HUES6 (cell line): ENCODE measurements at regions not wholly inside any gene's neighbourhood (a gene's known extent, or its start where the extent isn't known, plus 50 kb on each side); places are given as distances from the start of the nearest gene placed in this dataset.

ENCODE experiments used
- H3K27ac ChIP-seq: 2 replicates; pipeline ENCODE4 v1.7.0; 2013; ENCODE audit warnings: low read depth, mild to moderate bottlenecking, low read length, inconsistent platforms
- H3K27me3 ChIP-seq: 2 replicates; pipeline ENCODE4 v1.6.1; 2013; ENCODE audit warnings: low read length; ENCODE audit not compliant: control insufficient read depth, insufficient read depth
- H3K36me3 ChIP-seq: 2 replicates; pipeline ENCODE4 v1.6.1; 2013; ENCODE audit warnings: low read length; ENCODE audit not compliant: control insufficient read depth, insufficient read depth
- H3K4me1 ChIP-seq: 2 replicates; pipeline ENCODE4 v1.6.1; 2013; ENCODE audit warnings: low read length; ENCODE audit not compliant: control insufficient read depth, insufficient read depth
- H3K4me3 ChIP-seq: 2 replicates; pipeline ENCODE4 v1.5.1; 2013; ENCODE audit warnings: low read depth, low read length
- H3K9ac ChIP-seq: one replicate; pipeline ENCODE4 v1.6.1; 2013; ENCODE audit warnings: mild to moderate bottlenecking, low read length
- H3K9me3 ChIP-seq: 2 replicates; pipeline ENCODE4 v1.6.1; 2013; ENCODE audit warnings: low read depth, low read length; ENCODE audit not compliant: control insufficient read depth, insufficient read depth

GRCh38 chr13:107339209-107339608 lies 771.3 kb upstream of the ARGLU1 start:
- no peaks in the 10 kb centered on the region for H3K27me3 ChIP-seq
- H3K36me3 ChIP-seq, result no peaks in the 10 kb centered on the region
- H3K9me3 ChIP-seq, result no peaks in the 10 kb centered on the region
- H3K27ac ChIP-seq, result no peak overlapping the region
- H3K4me1 ChIP-seq, result 0 out of 2 replicates have a peak, but pooled peaks cover 2% of the 10 kb centered on the region
- no peak overlapping the region for H3K4me3 ChIP-seq
- H3K9ac ChIP-seq, result no peak overlapping the region

- Histone ChIP-seq H3K9me3 (no peaks in the 10 kb centered on the region), H3K27me3 (no peaks in the 10 kb centered on the region), H3K9ac (no peak overlapping the region), H3K36me3 (no peaks in the 10 kb centered on the region), H3K4me3 (no peak overlapping the region), H3K4me1 (no peaks in the 10 kb centered on the region), H3K27ac (no peak overlapping the region)
Measured at GRCh38 chr13:107332188-107332587, 764.3 kb upstream of the ARGLU1 start.

- no peak overlapping the region for H3K27ac ChIP-seq
- H3K36me3 ChIP-seq, result no peaks in the 10 kb centered on the region
- no peak overlapping the region for H3K4me3 ChIP-seq
- H3K9me3 ChIP-seq, result no peaks in the 10 kb centered on the region
- no peaks in the 10 kb centered on the region for H3K4me1 ChIP-seq
- no peaks in the 10 kb centered on the region for H3K27me3 ChIP-seq
- H3K9ac ChIP-seq, result no peak overlapping the region
Measured at GRCh38 chr13:107331359-107331758, 763.4 kb upstream of the ARGLU1 start.

- Histone ChIP-seq H3K4me1 (no peaks in the 10 kb centered on the region), H3K36me3 (no peaks in the 10 kb centered on the region), H3K9ac (no peak overlapping the region)
Measured at GRCh38 chr13:107330484-107330883, 762.5 kb upstream of the ARGLU1 start.

GRCh38 chr13:107329991-107330390 lies 762.1 kb upstream of the ARGLU1 start:
- Histone ChIP-seq H3K9me3 (no peaks in the 10 kb centered on the region), H3K27me3 (no peaks in the 10 kb centered on the region), H3K27ac (no peak overlapping the region), H3K9ac (no peak overlapping the region), H3K4me1 (no peaks in the 10 kb centered on the region), H3K36me3 (no peaks in the 10 kb centered on the region), H3K4me3 (no peak overlapping the region)

More at GRCh38 chr13:107330484-107330883, 762.5 kb upstream of the ARGLU1 start:
- H3K27ac ChIP-seq, result no peak overlapping the region
- no peak overlapping the region for H3K4me3 ChIP-seq
- H3K27me3 ChIP-seq, result no peaks in the 10 kb centered on the region
- no peaks in the 10 kb centered on the region for H3K9me3 ChIP-seq

GRCh38 chr13:107324416-107325204 lies 756.7 kb upstream of the ARGLU1 start:
- Histone ChIP-seq H3K4me3 (no peak overlapping the region), H3K4me1 (no peaks in the 10 kb centered on the region), H3K9me3 (no peaks in the 10 kb centered on the region), H3K9ac (no peak overlapping the region), H3K27ac (no peak overlapping the region), H3K27me3 (no peaks in the 10 kb centered on the region), H3K36me3 (no peaks in the 10 kb centered on the region)

- H3K27ac ChIP-seq, result no peak overlapping the region
- no peak overlapping the region for H3K4me3 ChIP-seq
- H3K9ac ChIP-seq, result no peak overlapping the region
- H3K36me3 ChIP-seq, result no peaks in the 10 kb centered on the region
- no peaks in the 10 kb centered on the region for H3K27me3 ChIP-seq
- no peaks in the 10 kb centered on the region for H3K9me3 ChIP-seq
- no peaks in the 10 kb centered on the region for H3K4me1 ChIP-seq
Measured at GRCh38 chr13:107322228-107322627, 754.3 kb upstream of the ARGLU1 start.

- no peak overlapping the region for H3K9ac ChIP-seq
- H3K4me3 ChIP-seq, result no peak overlapping the region
- H3K27ac ChIP-seq, result no peak overlapping the region
- H3K27me3 ChIP-seq, result no peaks in the 10 kb centered on the region
- no peaks in the 10 kb centered on the region for H3K9me3 ChIP-seq
- H3K36me3 ChIP-seq, result no peaks in the 10 kb centered on the region
- H3K4me1 ChIP-seq, result no peaks in the 10 kb centered on the region
Measured at GRCh38 chr13:107305178-107305577, 737.2 kb upstream of the ARGLU1 start.

GRCh38 chr13:107301724-107302374 lies 733.9 kb upstream of the ARGLU1 start:
- H3K9ac ChIP-seq, result no peak overlapping the region
- no peaks in the 10 kb centered on the region for H3K27me3 ChIP-seq
- no peaks in the 10 kb centered on the region for H3K9me3 ChIP-seq
- H3K4me3 ChIP-seq, result no peak overlapping the region
- H3K27ac ChIP-seq, result no peak overlapping the region
- no peaks in the 10 kb centered on the region for H3K36me3 ChIP-seq
- no peaks in the 10 kb centered on the region for H3K4me1 ChIP-seq

GRCh38 chr13:107299717-107300116 lies 731.8 kb upstream of the ARGLU1 start:
- Histone ChIP-seq H3K36me3 (no peaks in the 10 kb centered on the region), H3K27ac (no peak overlapping the region), H3K9ac (no peak overlapping the region), H3K27me3 (no peaks in the 10 kb centered on the region), H3K4me1 (no peaks in the 10 kb centered on the region), H3K9me3 (no peaks in the 10 kb centered on the region), H3K4me3 (no peak overlapping the region)

- H3K4me3 ChIP-seq, result no peak overlapping the region
- H3K27ac ChIP-seq, result no peak overlapping the region
- H3K9me3 ChIP-seq, result no peaks in the 10 kb centered on the region
- H3K27me3 ChIP-seq, result no peaks in the 10 kb centered on the region
- no peaks in the 10 kb centered on the region for H3K36me3 ChIP-seq
- no peaks in the 10 kb centered on the region for H3K4me1 ChIP-seq
- H3K9ac ChIP-seq, result no peak overlapping the region
Measured at GRCh38 chr13:107296804-107297203, 728.9 kb upstream of the ARGLU1 start.
